SW 1271 (cell line): ENCODE measurements at regions not wholly inside any gene's neighbourhood (a gene's known extent, or its start where the extent isn't known, plus 50 kb on each side); places are given as distances from the start of the nearest gene placed in this dataset.

Experiments
- DNase-seq, 2 experiments: peaks; one replicate each; lab custom pipeline; 2025; lab: John Stamatoyannopoulos, UW

DNA sequence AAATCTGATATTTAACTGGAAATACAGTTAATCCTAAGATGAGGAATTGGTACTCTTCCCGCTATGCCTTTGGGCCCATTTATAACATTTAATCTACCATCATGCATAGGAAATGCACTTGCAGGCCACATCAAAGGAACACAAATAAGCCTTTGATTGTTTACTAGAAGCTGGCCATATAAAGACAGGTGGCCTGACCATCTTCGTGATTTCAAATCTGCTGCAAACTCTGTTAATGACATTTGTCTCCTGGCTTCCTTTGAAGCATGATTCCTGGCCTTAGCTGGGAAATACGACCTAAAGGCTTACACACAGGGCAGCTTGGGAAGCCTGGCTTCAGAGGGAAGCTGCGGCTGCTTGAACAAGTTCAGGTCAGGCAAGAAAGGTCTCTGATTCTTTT lies 552.1 kb downstream of the CDH26 start:
- no peak for DNase-seq

DNA sequence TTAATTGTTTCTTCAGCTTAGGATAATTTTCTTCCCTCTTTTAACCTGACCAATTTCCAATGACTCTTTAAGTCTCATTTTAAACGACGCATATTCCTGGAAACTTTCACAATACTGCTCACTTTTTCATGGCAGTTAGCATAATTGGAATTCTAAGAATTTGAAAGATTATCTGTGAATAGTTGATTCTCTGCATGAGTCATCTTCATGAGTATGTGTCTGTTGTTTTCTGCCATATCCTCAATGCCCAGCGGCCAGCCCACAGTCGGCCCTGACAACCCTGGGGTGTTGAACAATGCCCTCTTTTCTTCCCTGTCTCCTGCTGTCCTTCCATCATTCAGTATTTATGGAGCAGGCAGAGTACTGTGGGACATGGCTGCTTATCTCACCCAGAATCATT lies 554.2 kb downstream of the CDH26 start:
- DNase-seq: peak; percentile 25 to 76

DNA sequence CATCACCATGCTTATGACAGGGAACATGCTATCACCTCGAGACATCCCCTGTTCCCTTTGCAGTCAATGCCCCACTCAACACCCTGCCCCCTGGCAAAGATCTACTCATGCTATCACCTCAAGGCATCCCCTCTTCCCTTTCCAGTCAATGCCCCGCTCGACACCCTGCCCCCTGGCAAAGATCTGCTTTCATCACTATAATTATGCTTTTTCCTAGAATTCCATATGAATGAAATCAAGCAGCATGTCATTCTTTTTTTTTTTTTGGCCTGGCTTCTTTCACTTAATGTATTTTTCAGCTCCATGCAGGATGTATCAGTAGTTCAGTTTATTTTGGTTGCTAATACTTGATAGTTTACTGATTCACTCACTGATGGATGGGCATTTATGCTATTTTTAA lies 554.9 kb downstream of the CDH26 start:
- no peak for DNase-seq

DNA sequence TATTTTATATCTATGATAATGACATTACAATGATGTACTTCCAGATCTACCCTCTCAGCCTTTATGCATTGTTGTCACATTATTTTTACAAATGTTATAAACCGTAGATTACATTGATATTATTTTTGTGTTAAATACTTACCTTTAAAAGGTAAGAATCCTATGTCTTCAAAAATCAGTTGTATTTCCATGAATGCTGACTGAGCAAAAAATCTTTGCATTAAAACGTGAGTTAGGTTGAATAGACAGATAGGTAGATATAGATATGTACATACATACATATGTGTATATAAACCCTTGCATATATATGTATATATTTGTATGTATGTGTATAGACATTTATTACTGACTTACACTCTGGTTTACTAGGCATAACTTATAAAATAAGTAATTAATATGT lies 558.2 kb downstream of the CDH26 start:
- DNase-seq: no peak

DNA sequence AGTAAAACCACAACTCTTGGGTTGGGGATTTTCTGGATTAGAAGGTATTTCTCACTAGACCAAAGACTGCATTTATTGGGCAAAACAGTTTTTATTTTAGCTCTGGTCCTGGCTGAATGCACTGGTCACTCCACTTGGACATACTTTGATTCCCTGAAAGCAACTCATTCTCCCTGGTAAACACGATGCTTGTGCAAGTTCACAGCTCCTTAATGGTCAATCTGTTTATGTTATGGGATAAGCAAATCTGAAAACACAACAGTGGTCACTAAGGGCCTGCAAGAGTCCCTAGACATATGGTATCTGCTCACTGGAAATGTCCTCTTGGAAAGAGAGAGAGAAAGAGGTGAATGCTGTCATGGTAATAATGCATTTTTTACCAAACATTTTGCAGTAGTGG lies 559.8 kb downstream of the CDH26 start:
- DNase-seq: no peak

DNA sequence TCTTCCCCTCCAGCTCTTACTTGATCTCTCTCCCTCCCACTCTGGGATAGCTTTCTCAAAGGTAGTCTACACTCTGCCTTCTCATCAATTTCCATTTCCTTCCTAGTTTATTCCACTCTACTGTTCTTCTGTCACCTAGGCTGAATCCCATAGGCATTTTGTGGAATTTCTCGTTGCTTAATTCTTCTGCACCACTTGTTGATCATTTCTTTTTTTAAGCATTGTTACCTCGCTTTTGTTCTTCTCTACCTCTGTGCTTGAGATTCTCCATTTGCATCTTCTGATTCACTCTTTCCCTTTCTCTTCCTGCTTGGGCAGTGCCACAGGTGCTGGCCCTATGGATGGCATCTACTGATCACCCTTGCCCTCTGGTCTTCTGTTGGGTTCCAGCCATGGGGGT lies 567.2 kb downstream of the CDH26 start:
- DNase-seq: no peak

DNA sequence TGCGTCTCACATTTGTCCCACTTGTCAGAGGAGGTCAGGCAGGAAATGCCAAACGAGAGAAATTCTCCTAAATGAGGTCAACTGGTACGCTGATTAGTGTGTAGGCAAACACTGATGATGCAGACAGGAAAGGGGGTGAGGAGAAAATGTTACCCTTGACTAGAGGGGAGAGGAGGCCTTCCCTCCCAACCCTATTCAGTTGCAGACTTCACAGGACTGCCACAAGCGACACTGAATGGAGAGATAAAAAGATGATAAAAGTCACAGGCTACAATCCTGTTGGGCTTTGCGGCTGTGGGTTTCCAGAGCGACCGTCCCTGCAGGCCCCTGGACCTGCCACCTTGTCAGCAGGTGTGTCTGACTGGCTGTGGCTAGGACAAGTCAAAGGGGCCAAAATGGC lies 569.4 kb downstream of the CDH26 start:
- DNase-seq: no peak

DNA sequence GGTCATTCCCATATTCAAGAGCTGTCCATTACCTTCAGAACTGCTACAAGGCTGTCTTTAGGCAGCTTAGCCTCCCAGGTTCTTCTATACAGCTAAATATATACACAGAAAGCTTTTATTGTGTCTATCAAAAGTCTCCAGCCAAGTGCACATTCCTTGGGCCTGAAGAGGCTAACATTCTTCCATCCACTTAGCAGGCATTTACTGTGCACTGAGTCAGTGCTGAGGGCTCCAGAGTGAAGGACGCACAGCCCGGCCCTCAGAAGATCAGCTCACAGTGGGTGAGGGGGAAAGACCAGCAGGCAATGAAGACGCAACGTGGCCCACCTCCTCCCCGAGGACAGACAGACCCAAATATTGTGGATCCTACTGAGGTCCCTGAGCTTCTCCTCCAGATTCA lies 569.9 kb downstream of the CDH26 start:
- no peak for DNase-seq

DNA sequence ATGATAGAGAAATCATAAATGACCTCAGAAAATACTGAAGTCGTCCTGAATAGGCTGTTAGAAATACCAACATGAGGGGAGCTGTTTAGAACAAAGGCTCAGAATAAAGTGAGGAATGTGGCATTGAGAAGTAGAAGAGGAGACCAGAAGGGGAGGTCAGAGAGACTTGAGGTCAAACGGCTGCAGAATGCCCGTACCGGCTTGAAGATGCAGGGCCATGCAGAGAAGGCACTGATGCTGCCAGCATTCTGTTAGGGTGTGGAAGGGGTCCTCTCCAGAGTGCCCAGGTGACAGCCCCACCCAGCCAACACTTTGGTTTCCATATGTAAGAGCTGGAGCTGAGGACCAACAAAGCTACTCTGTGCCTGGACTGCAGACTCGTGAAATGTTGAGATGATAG lies 570.9 kb downstream of the CDH26 start:
- no peak for DNase-seq

DNA sequence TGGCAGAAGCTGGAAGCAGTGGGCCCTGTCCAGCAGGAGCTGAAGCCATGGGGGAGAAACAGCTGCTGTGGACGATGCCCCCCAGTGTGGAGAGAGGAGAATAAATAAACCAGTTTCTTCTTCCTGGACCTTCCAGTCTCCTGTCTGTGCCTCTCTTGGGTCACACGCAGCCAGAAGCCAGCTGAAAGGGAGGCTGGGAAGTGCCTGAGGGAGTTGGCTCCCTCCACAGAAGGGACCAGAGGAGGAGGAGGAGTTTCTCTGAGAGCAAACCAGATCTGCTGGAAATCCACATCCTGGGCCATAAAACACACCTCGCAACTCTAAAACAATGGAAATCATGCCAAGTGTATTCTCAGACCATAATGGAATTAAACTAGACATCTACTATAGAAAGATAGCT lies 577.0 kb downstream of the CDH26 start:
- no peak for DNase-seq

DNA sequence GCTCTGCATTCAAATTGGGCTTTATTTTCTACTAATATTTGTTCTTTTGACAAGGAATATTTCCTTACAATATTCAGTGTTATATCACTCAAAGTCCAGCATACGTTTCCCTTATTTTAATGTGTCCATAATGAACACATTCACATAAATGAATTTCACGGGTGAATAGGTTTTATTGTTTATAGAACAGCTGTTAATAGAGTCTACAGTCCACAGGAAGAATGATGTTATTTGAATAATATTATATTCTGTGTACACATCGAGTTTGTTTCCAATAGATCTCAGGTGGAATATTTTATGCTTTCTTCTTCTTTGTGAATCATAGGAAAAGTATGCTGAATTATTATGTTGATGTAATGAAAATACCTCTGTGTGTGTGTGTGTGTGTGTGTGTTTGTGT lies 582.4 kb downstream of the CDH26 start:
- DNase-seq: no peak

DNA sequence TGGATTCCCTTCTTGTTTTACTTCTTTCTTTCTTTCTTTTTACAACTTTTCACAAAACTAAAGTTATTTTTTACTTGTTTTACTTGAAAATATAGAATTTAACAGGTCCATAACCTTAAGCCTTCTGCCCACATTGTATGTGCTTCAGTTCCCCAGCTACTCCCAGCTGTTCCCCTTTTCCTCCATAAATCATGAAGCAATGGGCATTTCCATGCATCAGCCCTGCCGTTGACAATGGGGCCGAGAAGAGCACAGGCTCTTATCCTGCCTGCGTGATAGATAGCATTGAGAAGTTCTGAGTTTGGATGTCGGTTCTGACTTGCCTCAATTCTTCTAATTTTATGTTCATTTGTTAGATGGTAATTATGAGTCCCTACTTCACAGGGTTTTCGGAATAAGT lies 583.8 kb downstream of the CDH26 start:
- DNase-seq: no peak

DNA sequence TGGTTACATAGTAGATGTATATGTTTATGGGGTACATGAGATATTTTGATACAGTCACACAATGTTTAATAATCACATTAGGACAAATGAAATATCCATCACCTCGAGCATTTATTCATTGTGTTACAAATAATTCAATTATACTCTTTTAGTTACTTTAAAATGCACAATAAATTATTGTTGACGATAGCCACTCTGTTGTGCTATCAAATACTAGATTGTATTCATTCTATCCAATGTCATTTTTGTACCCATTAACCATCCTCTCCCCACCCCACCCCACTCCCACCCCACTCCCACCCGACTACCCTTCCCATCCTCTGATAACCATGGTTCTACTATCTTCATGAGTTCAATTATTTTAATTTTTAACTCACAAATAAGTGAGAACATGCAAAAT lies 585.4 kb downstream of the CDH26 start:
- no peak for DNase-seq

DNA sequence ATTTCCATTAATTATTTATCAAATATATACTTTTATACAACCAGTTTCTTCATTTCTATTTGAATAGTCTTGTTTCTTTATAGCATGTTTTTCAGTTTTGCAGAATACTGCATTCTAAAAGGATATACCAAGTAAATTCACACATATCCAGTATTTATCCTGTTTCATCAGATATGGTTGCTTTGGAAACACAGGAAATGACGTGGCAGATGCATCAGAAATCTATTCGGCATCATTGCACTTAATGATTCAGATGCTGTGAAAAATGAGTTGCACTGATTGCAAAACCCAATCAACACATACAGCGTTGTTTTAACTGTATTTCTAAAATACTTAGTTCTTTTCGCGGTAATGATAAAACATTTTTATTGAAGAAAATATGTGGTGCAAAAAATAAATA lies 594.9 kb downstream of the CDH26 start:
- DNase-seq: no peak

DNA sequence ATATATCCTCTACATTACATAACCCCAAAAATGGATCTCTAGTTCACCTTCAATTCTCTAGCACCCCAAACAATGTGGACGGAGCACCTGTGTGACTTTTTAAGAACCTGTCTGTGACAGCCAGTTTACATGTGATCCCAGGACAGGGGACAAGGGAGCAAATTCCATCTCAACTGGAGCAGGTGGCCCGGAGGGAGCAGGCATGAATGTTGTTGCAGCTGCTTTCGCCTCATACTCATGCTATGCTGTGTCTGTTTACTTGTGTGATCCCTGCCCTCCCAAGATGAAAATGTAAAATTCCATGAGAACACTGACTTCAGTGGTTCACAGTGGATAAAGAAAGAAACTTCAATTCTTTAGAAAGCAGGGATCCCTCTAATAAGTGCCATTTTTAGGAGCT lies 600.3 kb downstream of the CDH26 start:
- DNase-seq: no peak

DNA sequence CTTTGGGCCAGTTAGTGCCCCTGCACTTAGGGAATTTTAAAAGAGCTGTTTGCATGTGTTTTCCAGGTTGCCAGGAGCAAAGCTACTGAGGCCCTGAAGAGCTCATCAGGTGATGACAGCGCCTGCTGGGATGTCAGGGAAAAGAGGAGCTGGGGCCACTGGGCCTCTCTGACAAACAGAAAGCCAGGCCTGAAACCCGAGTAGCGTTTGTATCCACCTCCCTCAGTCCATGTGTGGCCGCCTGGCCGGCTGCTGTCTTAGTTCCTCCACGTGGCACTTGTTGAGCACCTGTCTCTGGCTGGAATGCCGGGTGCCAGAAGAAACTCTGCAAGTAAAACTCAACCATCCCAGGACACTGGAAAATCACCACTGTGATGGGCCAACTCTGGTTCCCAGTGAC lies 601.2 kb downstream of the CDH26 start:
- no peak for DNase-seq

DNA sequence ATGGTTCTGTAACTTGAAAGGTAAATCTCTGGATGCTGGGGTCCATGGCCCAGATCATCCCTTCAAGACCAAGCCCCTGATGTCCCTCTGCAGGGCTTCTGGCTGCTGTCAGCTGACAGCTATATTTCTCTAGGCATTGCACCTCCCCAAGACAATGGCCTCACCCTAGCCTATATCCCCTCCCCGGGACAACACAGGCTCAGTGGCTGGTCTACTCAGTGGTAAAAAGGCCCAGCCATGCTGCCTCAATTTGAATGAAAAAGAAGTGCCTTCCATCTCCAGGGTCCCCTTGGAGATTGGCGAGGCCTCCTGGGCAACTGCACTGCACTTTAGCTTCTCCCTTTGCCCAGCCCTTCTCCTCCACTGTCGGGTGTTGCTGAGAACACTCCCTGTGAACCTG lies 602.8 kb downstream of the CDH26 start:
- DNase-seq: no peak

DNA sequence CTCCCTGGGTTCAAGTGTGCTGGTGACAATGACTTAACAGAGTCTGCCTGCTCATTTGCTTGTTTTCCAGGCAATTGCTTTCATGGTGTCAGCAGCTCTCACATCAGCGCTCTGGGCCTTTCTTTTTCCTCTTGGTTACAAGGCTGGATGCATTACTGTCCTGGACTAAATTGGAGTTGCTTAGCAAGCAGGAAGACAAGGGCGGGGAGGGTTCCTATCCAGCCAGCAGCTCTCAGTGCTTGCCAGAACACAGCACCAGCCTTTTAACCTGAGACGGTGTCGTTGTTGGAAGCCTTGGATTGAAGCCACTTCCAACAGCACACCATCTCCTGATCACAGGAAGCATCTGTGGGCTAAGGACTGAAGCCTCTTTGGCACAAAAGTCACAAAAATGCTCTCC lies 606.9 kb downstream of the CDH26 start:
- no peak for DNase-seq

DNA sequence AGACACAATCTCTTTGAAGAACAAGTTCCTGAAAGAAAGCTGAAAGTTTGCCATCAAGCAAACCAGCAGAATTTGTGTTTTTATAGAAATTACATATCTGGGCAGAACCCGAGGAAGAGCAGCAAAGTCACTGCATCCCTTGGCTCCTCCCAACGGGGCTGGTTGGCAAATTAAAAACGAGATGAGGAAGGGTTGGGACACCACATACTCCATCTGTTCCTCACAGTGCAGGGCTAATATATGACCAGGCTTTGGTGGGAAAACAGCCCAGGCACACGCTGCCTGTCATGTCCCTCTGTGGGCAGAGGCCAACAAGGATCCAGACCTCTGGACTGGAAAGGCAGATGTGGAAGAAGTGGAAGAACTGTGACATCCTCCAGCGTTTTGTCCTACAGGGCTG lies 607.3 kb downstream of the CDH26 start:
- DNase-seq: no peak

DNA sequence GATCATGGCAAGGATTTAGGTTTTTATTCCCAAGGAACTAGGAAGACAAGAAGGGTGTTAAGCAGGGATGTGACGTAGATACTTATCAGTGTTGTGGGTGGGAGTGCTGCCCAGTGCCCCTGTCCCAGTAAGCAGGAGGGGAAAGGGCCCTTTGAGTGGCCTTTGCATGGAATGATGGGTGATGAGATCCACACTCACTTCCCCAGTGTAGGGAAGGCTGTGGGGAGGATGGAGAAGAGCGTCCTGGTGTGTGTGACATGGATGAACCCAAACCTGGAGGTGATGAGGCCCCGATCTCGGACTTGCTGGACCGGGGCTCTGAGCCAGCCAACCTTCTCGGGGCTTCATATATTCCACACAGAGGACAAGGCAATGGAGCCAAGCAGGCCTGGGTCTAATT lies 610.9 kb downstream of the CDH26 start:
- no peak for DNase-seq

DNA sequence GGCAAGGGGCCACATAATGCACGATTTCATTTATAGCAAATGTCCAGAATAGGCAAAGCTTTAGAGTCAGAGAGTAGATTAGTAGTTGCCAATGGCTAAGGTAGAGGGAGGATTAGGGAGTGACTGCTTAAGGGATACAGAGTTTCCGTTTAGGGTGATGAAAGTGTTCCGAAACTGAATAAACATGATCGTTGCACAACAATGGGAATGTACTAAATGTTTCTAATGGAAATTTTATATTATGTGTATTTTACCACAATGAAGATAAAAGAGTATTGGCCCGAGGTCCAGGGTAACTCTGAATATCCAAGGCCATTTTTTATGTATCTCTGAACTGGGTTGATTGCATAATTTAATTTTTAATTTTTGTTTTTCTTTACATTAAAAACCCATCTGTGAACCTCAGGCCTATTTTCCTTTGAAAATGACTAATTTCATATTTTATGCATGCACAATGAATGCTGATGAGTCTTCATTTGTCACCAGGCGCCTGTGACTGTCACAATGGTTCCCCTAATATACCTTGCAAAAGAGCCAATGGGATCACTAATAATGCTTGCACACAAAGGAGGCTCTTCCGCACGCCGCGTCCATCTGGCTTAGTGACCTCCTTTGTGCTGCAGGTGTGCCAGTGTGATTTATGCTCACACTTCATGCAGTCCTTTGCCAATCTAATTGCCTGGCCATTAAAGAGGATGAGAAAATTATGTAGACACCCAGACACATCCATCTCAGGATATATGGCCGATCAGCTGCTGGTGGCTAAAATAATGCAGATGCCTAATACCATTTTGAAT lies 612.5 kb downstream of the CDH26 start:
- DNase-seq: no peak

DNA sequence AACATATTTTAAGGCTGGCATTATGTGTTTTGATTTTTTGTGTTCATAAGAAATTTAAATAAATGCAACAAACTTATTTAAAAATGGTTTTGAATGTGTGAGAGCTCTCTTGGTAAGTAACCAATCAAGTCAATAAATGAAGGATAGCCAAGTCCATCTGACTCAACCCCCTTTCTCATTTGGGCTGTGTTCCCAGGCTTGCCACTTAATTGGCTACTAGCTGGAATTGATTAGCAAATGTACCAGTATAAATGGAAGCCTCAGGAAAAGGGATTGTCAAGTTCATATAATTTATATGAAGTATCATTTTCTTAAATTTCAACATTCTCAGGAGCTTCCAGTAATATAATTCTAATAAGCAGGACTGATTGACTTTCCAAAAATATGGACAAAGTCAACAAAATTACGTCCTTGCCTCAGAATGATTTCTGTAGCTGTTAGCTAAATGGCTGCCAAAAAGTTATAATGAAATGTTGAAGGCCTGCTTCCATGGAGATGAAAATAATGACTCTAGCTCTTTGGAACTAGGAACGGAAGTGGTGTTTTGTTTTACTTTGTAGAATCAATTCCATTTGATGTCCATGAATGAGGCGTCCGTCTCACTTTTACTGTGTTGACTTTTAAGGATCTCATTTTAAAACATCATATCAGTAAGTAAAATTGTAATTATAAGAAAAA lies 614.9 kb downstream of the CDH26 start:
- no peak for DNase-seq

DNA sequence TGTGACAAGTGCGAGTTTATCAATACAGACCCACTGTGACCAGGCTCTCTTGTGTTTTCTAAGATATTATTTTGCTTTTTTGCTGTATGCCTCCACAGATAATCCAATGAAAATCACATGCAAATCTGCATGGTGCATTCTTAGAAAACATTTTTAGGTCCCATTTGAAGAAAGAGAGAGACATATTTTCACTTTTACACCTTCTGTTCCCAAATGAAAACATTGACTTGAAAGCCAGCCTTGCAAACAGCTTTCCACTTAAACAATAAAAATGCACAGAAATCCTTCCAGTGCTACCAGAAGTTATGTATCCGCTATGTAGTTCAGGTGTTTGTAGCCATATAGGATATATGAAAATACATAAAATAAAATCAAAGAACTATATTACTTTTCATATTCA lies 618.0 kb downstream of the CDH26 start:
- DNase-seq: no peak

DNA sequence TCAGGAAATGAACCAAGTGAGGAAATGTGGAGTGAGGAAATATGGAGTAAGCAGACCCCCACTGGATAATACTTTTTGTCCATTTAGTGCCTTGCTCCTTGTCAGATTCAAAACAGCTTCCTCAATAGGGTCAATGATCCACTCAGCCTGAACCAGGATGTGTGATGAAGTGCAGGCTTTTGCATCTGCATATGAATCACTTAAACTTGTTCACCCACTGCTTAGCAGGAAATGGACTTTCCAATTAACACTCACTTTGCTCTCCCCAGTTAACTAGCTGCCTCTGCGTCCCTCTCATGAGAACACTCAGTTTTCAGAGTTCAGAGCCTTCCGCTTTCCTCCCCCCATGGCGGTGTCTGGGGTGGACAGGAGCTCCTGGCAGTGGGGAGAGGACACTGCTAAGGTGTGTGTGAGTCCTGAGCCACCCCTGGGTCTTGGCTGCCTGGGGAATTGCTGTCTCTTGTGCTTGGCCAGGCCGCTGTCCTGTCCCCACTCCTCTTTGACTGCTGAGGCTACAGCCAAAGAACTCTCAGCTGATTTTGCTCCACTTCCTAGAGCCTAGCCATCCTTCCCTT lies 621.8 kb downstream of the CDH26 start:
- DNase-seq: no peak
